Spinal cord (tissue), 9 donors: ENCODE measurements at regions not wholly inside any gene's neighbourhood (a gene's known extent, or its start where the extent isn't known, plus 50 kb on each side); places are given as distances from the start of the nearest gene placed in this dataset.

Experiments
- DNase-seq, 6 donors: peaks; one replicate each; pipeline versions ENCODE4 v3.0.0 to v3.0.0-alpha.2; 2013 to 2015; ENCODE audit warnings: low spot score in 6 of 6, low read depth in 4 of 6
- H3K27ac ChIP-seq: one replicate; pipeline ENCODE4 v1.5.1; 2013; ENCODE audit warnings: low read depth, low read length, control low read depth
- H3K27me3 ChIP-seq: one replicate; pipeline ENCODE4 v1.6.1; 2013; ENCODE audit warnings: low read length; ENCODE audit not compliant: control insufficient read depth, insufficient read depth
- H3K36me3 ChIP-seq: one replicate; pipeline ENCODE4 v1.6.1; 2013; ENCODE audit warnings: low read length; ENCODE audit not compliant: control insufficient read depth, insufficient read depth
- H3K4me1 ChIP-seq: one replicate; pipeline ENCODE4 v1.6.1; 2013; ENCODE audit warnings: low read length; ENCODE audit not compliant: control insufficient read depth, insufficient read depth
- H3K4me3 ChIP-seq: one replicate; pipeline ENCODE4 v1.5.1; 2013; ENCODE audit warnings: low read depth, low read length, control low read depth
- H3K9me3 ChIP-seq: one replicate; pipeline ENCODE4 v1.6.1; 2013; ENCODE audit warnings: low read length; ENCODE audit not compliant: control insufficient read depth, insufficient read depth
- WGBS: methylation state at CpG from one replicate; pipeline ENCODE4 v1.1.5; 2013; ENCODE audit warnings: missing lambda C conversion rate; ENCODE audit not compliant: insufficient coverage; 5-methylcytosine and 5-hydroxymethylcytosine counted together
- donor health status: healthy.

DNA sequence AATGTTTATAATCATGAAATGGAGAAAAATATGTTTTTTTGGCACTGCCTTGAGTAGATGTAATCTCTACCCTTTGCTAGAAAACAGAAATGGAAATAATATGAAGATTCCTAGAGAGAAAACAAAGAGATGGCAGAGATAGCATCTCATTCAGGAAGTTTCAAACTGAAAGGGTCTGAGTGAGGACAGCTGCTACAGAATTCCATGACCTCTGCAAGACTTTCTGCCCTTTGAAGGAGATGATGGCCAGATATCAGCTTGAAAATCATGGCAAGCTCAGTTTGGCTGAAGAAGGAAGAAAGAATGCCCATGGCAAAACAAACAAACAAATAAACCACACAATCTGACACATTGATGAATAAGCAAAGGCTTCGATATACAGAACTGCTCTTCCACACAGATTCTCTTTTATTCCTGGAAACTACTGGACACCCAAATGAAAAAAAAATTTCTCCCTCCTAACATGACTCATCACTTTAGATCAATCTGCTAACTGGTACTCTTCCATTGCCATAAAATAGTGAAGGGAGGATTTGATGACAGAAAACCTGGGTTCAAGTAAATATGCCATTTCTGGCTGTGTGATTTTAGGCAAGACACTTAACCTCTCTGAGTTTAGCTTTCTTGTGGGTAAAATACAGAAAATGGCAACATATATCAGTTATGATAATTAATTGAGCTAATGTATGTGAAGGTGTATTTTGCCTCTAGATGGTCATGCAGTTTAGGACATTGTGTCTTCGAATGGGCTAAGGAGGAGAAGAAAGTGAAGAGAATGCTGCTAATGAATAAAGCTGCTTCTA lies 105.9 kb upstream of the SPACA1 start:
- Histone ChIP-seq H3K4me1 (peaks cover 3% of the 10 kb centered on the region), H3K27me3 (no peaks in the 10 kb centered on the region), H3K27ac (no peak overlapping the region), H3K9me3 (no peaks in the 10 kb centered on the region), H3K4me3 (no peak overlapping the region), H3K36me3 (no peaks in the 10 kb centered on the region)
- no CpG with 5 or more reads among the region's 2 CpGs for WGBS
- no peak for DNase-seq

DNA sequence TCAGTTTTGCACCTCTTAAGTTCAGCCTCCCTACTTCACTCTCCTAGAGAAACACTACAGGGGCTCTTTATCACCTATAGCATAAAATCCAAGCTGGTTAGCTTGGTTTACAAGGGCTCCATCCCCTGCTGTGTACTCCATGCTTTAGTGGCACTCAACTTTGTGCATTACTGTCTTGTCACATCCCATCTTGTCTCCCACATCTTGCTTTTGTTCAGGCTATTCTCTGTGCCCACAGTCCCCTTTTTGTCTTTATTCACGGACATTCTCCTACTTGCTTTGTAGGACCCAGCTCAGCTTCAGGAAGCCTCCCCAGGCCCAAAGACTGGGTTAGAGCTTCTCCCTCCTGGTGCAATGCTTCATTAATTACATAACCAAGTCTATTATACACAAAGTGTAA lies 107.9 kb upstream of the SPACA1 start:
- Histone ChIP-seq H3K4me3 (no peak overlapping the region), H3K9me3 (no peaks in the 10 kb centered on the region), H3K36me3 (no peaks in the 10 kb centered on the region), H3K27ac (no peak overlapping the region), H3K27me3 (no peaks in the 10 kb centered on the region), H3K4me1 (peaks cover 3% of the 10 kb centered on the region)
- WGBS, result 83% methylated on average over 1 of the region's 1 CpG
- DNase-seq, result no peak

DNA sequence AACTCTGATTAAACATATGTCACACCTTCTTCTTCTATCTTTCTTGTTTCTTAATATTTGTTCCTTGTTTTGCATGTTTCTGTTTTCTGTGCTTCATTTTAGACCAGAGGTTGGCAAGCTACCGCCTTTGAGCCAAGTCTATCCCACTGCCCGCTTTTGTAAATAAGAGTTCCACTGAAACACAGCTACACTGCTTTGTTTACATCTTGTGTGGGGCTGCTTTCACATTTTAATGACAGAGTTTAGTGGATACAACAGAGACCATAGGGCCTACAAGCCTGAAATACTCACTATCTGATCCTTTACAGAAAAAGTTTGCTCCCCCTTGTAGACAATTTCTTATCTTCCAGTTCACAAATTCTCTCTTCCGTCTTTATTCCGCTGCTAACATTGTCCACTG lies 109.4 kb upstream of the SPACA1 start:
- Histone ChIP-seq H3K27ac (no peak overlapping the region), H3K36me3 (no peaks in the 10 kb centered on the region), H3K4me3 (no peak overlapping the region), H3K4me1 (no peaks in the 10 kb centered on the region), H3K27me3 (no peaks in the 10 kb centered on the region), H3K9me3 (no peaks in the 10 kb centered on the region)
- 43% methylated on average over 1 of the region's 4 CpGs for WGBS
- peak in 1 of 6 donors; percentile 45 for DNase-seq

DNA sequence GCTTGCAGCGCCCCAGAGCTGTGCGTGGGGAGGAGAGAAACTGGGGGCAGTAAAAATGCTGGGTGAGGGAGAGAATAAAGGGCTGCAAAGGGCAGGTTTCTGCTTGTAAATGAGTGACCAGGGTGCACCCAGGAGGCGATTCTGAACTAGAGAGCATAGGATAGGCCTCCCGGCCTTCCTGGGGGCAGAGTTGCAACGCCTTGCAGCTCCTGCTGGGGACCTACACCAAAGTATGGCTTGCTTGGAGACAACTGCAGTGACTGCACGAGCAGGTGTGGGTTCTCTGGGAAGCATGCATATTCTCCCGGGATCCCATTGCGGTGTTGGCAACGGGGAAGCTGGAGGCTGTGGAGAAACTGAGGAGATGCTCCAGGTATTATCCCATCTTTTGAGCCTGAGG lies 111.6 kb upstream of the SPACA1 start:
- no peaks in the 10 kb centered on the region for H3K36me3 ChIP-seq
- no peak overlapping the region for H3K4me3 ChIP-seq
- H3K4me1 ChIP-seq, result no peaks in the 10 kb centered on the region
- no peak for DNase-seq
- no peaks in the 10 kb centered on the region for H3K9me3 ChIP-seq
- no peak overlapping the region for H3K27ac ChIP-seq
- H3K27me3 ChIP-seq, result no peaks in the 10 kb centered on the region
- WGBS, result 89% methylated on average over 9 of the region's 9 CpGs

DNA sequence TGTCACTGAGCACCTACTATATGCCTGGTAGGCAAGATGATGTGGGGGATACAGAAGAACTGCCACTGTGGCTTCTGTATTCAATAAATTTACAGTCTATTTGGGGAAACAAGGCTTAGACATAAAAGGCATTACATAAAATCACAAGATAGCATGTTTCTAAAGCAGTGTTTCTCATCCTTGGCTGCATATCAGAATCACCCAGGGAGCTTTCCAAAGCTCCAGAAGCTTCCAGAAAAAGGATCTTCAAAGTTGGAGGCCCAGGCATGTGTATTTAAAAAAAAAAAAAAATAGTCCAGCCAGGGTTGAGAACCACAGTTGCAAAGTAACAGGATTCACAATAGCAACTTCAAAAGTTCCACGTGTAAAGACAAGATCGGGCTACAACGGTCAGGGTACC lies 112.4 kb upstream of the SPACA1 start:
- Histone ChIP-seq H3K4me3 (no peak overlapping the region), H3K4me1 (no peaks in the 10 kb centered on the region), H3K9me3 (no peaks in the 10 kb centered on the region), H3K27ac (no peak overlapping the region), H3K27me3 (no peaks in the 10 kb centered on the region), H3K36me3 (no peaks in the 10 kb centered on the region)
- DNase-seq, result peak in 1 of 6 donors; percentile 81
- WGBS, result 89% methylated on average over 3 of the region's 3 CpGs

DNA sequence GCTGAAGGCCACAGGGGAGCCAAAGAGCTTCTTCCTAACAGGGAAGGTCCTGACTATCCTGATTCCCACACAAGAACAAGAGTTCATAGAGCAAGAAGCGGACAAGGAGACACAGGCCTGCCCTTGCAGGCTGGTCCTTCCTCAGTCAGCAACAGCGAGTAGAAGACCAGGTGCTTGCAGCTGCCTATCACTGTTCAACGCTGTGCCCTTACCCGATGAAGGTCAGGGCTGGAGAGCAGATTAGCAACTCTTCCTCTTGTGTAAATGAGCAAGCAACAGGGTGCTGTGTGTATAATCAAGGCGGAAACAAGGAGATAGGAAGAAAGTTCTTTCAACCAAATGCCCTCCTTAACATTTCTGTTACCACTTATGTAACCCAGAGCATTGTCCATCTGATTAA lies 115.3 kb upstream of the SPACA1 start:
- no peak overlapping the region for H3K4me3 ChIP-seq
- no peaks in the 10 kb centered on the region for H3K4me1 ChIP-seq
- no peak overlapping the region for H3K27ac ChIP-seq
- no peaks in the 10 kb centered on the region for H3K36me3 ChIP-seq
- 52% methylated on average over 4 of the region's 5 CpGs for WGBS
- no peaks in the 10 kb centered on the region for H3K9me3 ChIP-seq
- DNase-seq, result no peak
- H3K27me3 ChIP-seq, result no peaks in the 10 kb centered on the region

DNA sequence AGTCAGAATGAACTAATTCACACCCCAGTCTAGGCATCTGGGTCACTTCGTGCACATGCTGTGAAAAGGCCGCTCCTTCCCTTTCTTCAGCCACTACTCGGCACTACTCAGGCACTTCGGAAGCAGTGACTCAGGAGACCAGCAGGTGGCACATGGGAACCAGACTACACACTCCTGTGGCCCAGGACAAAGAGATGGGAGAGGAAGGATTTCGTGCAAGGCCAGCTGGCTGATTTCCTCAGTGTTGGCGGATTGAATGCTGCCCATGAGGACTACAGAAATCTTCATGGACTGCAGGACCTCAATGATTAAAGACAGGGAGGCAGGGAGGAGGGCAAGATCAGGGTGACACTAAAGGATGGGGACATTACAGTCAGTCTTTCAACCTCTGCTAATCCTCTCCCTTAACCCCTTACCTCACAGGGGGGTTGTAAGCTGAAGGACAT lies 117.8 kb upstream of the SPACA1 start:
- Histone ChIP-seq H3K4me3 (no peak overlapping the region), H3K27ac (no peak overlapping the region), H3K27me3 (no peaks in the 10 kb centered on the region), H3K36me3 (no peaks in the 10 kb centered on the region), H3K4me1 (no peaks in the 10 kb centered on the region), H3K9me3 (no peaks in the 10 kb centered on the region)
- peak; percentile 70 to 97 (median 80) for DNase-seq
- WGBS, result 0% methylated on average over 2 of the region's 6 CpGs

DNA sequence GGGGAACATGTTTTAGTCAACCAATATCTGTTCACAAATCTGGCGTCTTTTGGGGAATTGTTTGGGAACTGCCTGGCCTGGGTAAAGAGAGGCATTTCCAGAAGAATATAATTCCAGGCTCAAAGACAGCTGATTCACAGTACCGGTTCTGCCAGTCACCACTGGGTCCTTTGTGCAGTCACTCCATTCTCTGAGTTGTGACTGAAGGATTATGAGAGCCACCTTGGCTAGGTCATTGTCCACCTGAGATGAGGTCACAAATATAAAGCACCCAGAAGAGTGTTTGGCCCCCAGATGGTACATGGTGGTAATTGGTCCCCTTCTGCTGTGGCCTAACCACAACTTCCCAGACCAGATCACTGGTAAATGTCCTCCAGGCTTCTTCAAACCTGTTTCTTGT lies 121.0 kb upstream of the SPACA1 start:
- Histone ChIP-seq H3K36me3 (no peaks in the 10 kb centered on the region), H3K9me3 (no peaks in the 10 kb centered on the region), H3K4me1 (no peaks in the 10 kb centered on the region), H3K27ac (no peak overlapping the region), H3K27me3 (no peaks in the 10 kb centered on the region), H3K4me3 (no peak overlapping the region)
- DNase-seq, result no peak
- WGBS, result 87% methylated on average over 2 of the region's 2 CpGs

DNA sequence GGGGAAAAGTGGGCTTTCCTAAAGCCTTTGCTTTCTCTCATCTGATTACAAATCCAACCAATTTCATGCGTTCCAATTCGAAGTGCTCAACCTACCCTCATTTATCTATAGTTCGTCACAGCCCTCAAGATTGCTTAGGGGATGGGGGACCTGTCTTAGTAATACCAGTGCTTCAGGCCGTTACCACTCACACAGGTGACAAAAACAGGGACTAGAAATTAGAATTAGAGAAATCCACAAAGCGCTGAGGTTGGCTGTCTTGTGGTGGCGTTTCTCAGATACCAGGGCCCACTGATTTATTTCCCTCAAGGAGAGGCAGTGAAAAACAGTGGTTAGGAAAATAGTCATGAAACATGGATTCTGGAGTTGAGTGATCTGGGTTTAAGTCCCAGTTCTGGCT lies 121.6 kb upstream of the SPACA1 start:
- DNase-seq, result no peak
- no peak overlapping the region for H3K27ac ChIP-seq
- 85% methylated on average over 2 of the region's 6 CpGs for WGBS
- no peaks in the 10 kb centered on the region for H3K36me3 ChIP-seq
- no peaks in the 10 kb centered on the region for H3K4me1 ChIP-seq
- no peak overlapping the region for H3K4me3 ChIP-seq
- H3K9me3 ChIP-seq, result no peaks in the 10 kb centered on the region
- H3K27me3 ChIP-seq, result no peaks in the 10 kb centered on the region

DNA sequence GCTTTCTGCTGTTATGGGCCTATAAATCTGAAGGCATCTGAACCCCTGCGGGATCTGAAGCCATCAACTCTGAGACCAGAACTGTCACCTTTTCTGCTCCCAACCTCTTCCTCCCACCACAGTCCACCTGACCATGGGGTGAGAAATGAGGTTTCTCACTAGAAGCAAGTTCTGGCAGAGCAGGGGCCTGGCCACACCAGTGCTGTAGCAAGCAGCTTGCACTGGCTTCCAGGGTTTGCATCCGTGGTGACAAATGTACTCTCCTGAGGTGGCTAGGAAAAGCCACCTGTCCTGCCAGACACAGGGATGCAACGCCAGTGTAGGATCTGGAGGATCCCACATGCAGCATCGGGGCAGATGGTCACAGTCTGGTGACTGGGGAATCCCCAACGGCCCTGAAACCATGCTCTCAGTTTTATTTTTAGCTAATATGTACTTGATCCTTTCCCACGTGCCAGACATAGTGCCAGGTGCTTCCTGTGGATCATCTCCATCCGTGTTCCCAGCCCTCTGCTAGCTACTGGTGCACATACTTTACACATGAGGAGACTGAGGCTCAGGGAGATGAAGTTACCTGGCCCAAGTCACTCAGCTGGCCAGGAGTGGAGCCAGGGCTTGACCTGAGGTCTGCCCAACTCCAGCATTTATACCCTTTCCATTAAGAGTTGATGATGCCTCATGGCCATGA lies 122.1 kb upstream of the SPACA1 start:
- Histone ChIP-seq H3K4me1 (no peaks in the 10 kb centered on the region), H3K36me3 (no peaks in the 10 kb centered on the region), H3K9me3 (no peaks in the 10 kb centered on the region), H3K27ac (no peak overlapping the region), H3K27me3 (no peaks in the 10 kb centered on the region), H3K4me3 (no peak overlapping the region)
- 82% methylated on average over 6 of the region's 7 CpGs for WGBS
- DNase-seq, result no peak
